ENCODE measurements at regions not wholly inside any gene's neighbourhood (a gene's known extent, or its start where the extent isn't known, plus 50 kb on each side); places are given as distances from the start of the nearest gene placed in this dataset.

DNA sequence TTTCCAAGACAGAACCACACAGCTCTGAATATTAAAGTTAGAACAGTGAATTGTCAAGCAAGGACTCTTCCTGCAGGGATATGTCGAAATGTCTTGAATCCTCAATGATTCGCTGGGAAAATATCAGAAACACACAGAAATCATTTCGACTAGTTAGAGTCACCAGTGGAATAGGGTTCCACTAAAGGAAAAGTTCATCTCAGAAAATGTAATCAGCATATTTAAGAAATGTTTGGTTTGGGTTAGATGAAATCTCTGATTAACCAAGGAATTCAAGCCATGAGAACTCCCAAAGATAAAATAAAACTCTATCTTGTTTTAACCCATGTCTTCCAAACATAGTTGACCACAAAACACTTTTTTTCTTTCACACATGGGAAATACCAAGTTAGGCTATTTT lies 621.0 kb upstream of the NRSN1 start:
- Histone ChIP-seq H3K4me2 (ENCODE audit: low read length) (no peak overlapping the region), H3K27me3 (ENCODE audit: insufficient read depth, low read length) (no peaks in the 10 kb centered on the region), H3K4me1 (ENCODE audit: insufficient read depth, low read length, severe bottlenecking) (no peaks in the 10 kb centered on the region), H3K9me2 (ENCODE audit: low read depth, low read length) (no peaks in the 10 kb centered on the region), H3K4me3 (ENCODE audit: low read depth, low read length, poor library complexity, severe bottlenecking) (no peak overlapping the region), H3F3A (ENCODE audit: insufficient read depth, low read length) (no peaks in the 10 kb centered on the region), H2AFZ (ENCODE audit: low read length) (no peak overlapping the region), H3K79me2 (ENCODE audit: insufficient read depth, low read length) (no peaks in the 10 kb centered on the region), H4K20me1 (ENCODE audit: insufficient read depth, low read length) (no peaks in the 10 kb centered on the region), H3K27ac (ENCODE audit: low read depth, low read length, poor library complexity, severe bottlenecking) (no peak overlapping the region), H3K36me3 (ENCODE audit: insufficient read depth, low read length) (no peaks in the 10 kb centered on the region), H3K9me3 (ENCODE audit: low read length) (no peaks in the 10 kb centered on the region), H3K9ac (ENCODE audit: low read length) (no peak overlapping the region)
- TF ChIP-seq EZH2 (IDR thresholded peaks at IDR 0.05; ENCODE audit: borderline replicate concordance, low read length) (no peak), CTCF (IDR thresholded peaks at IDR 0.05; ENCODE audit: low read length) (no peak)

GRCh38 chr6:23510778-23511510 lies 615.1 kb upstream of the NRSN1 start:
- Histone ChIP-seq H3K27me3 (ENCODE audit: insufficient read depth, low read length) (no peaks in the 10 kb centered on the region), H3K4me2 (ENCODE audit: low read length) (no peak overlapping the region), H3F3A (ENCODE audit: insufficient read depth, low read length) (no peaks in the 10 kb centered on the region), H3K9me2 (ENCODE audit: low read depth, low read length) (no peaks in the 10 kb centered on the region), H2AFZ (ENCODE audit: low read length) (no peak overlapping the region), H3K9ac (ENCODE audit: low read length) (no peak overlapping the region), H3K27ac (ENCODE audit: low read depth, low read length, poor library complexity, severe bottlenecking) (no peak overlapping the region), H3K79me2 (ENCODE audit: insufficient read depth, low read length) (no peaks in the 10 kb centered on the region), H3K9me3 (ENCODE audit: low read length) (no peaks in the 10 kb centered on the region), H3K4me1 (ENCODE audit: insufficient read depth, low read length, severe bottlenecking) (no peaks in the 10 kb centered on the region), H4K20me1 (ENCODE audit: insufficient read depth, low read length) (no peaks in the 10 kb centered on the region), H3K36me3 (ENCODE audit: insufficient read depth, low read length) (no peaks in the 10 kb centered on the region), H3K4me3 (ENCODE audit: low read depth, low read length, poor library complexity, severe bottlenecking) (no peak overlapping the region)
- TF ChIP-seq CTCF (IDR thresholded peaks at IDR 0.05; ENCODE audit: low read length) (no peak), EZH2 (IDR thresholded peaks at IDR 0.05; ENCODE audit: borderline replicate concordance, low read length) (no peak)

DNA sequence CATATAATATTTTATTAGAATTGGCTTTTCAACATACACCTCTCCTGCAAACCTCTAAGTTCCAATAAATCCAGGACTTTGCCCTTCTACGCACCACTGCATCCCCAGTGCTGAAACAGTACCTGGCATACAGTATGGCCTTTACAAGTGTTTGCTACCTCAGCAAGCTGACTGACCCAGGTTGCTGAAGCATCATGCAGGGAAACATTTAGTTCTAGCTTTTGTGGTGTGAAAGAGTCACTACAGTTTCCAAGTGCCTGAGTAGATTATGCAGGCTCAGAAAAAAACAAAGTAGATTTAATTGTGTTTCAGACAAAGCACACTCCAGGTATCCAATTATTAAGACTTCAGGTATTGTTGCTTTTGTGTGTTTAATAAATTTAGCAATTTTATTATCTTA lies 614.2 kb upstream of the NRSN1 start:
- Histone ChIP-seq H3K36me3 (ENCODE audit: insufficient read depth, low read length) (no peaks in the 10 kb centered on the region), H4K20me1 (ENCODE audit: insufficient read depth, low read length) (no peaks in the 10 kb centered on the region), H3K9me2 (ENCODE audit: low read depth, low read length) (no peaks in the 10 kb centered on the region), H2AFZ (ENCODE audit: low read length) (no peak overlapping the region), H3K27ac (ENCODE audit: low read depth, low read length, poor library complexity, severe bottlenecking) (no peak overlapping the region), H3F3A (ENCODE audit: insufficient read depth, low read length) (no peaks in the 10 kb centered on the region), H3K4me3 (ENCODE audit: low read depth, low read length, poor library complexity, severe bottlenecking) (no peak overlapping the region), H3K79me2 (ENCODE audit: insufficient read depth, low read length) (no peaks in the 10 kb centered on the region), H3K4me2 (ENCODE audit: low read length) (no peak overlapping the region), H3K4me1 (ENCODE audit: insufficient read depth, low read length, severe bottlenecking) (no peaks in the 10 kb centered on the region), H3K27me3 (ENCODE audit: insufficient read depth, low read length) (no peaks in the 10 kb centered on the region), H3K9ac (ENCODE audit: low read length) (no peak overlapping the region), H3K9me3 (ENCODE audit: low read length) (no peaks in the 10 kb centered on the region)
- TF ChIP-seq CTCF (IDR thresholded peaks at IDR 0.05; ENCODE audit: low read length), result no peak
- TF ChIP-seq EZH2 (IDR thresholded peaks at IDR 0.05; ENCODE audit: borderline replicate concordance, low read length), result no peak

Measured in OCI-LY1 (cell line).